ENCODE measurements at regions not wholly inside any gene's neighbourhood (a gene's known extent, or its start where the extent isn't known, plus 50 kb on each side); places are given as distances from the start of the nearest gene placed in this dataset.

DNA sequence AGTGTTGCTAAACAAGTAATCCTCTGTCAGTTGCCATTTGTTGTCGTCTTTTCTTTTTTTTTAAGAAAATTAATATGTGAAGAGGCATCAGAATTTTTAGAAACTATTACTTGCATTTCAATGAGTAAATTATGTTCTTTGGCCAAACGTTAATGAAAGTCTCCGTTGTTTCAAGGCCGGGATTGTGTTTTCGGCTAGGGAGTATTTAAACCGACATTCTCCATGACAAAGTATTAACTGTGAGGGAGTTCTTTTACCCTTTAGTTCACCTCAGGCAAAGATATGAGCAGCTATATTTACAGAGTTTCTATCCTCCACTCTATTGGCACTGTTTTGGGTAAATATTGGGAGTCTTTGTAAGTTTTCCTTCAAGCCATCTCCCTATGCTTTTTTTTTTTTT is 668.9 kb downstream of the METTL15 start:
- no peak for FAIRE-seq

DNA sequence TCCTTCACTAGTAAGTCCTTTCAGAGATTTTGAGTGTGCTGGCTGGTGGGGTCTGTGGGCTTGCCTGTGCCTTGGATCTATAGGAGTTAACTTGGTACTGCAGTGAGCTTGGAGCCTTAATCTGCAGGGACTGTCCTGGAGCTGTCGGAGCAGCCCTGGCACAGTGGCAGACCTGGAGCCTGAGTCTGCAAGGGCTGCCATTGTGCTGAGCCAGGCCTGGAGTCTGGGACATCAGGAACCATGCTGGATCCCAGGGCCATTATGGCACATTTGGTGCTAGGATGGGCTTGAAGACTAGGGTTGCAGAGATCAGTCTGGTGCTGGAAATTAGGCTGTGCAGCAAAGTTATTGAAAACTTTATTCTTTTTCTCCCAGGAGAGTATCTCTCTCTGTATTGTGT is 665.4 kb downstream of the METTL15 start:
- FAIRE-seq (no peak), DNase-seq (ENCODE audit: insufficient read length, low spot score) (no peak)
- TF ChIP-seq PAX5 (IDR thresholded peaks at IDR 0.05; ENCODE audit: insufficient read depth, low read length, severe bottlenecking) = no peak
- TF ChIP-seq SPI1 (IDR thresholded peaks at IDR 0.05; ENCODE audit: low read depth, low read length) = no peak
- TF ChIP-seq POLR2A (IDR thresholded peaks at IDR 0.05; ENCODE audit: low read depth, low read length) = no peak
- TF ChIP-seq POU2F2 (IDR thresholded peaks at IDR 0.05; ENCODE audit: low read depth, low read length) = no peak
- TF ChIP-seq POLR2AphosphoS5 (IDR thresholded peaks at IDR 0.05; ENCODE audit: low read depth, low read length) = no peak
- no peak for TF ChIP-seq TAF1 (IDR thresholded peaks at IDR 0.05; ENCODE audit: low read depth, low read length)

More for the DNA sequence above, 668.9 kb downstream of the METTL15 start:
- TF ChIP-seq TAF1 (IDR thresholded peaks at IDR 0.05; ENCODE audit: low read depth, low read length) (no peak), POU2F2 (IDR thresholded peaks at IDR 0.05; ENCODE audit: low read depth, low read length) (no peak), POLR2AphosphoS5 (IDR thresholded peaks at IDR 0.05; ENCODE audit: low read depth, low read length) (no peak), SPI1 (IDR thresholded peaks at IDR 0.05; ENCODE audit: low read depth, low read length) (no peak), PAX5 (IDR thresholded peaks at IDR 0.05; ENCODE audit: insufficient read depth, low read length, severe bottlenecking) (no peak), POLR2A (IDR thresholded peaks at IDR 0.05; ENCODE audit: low read depth, low read length) (no peak)
- DNase-seq (ENCODE audit: insufficient read length, low spot score) = no peak

DNA sequence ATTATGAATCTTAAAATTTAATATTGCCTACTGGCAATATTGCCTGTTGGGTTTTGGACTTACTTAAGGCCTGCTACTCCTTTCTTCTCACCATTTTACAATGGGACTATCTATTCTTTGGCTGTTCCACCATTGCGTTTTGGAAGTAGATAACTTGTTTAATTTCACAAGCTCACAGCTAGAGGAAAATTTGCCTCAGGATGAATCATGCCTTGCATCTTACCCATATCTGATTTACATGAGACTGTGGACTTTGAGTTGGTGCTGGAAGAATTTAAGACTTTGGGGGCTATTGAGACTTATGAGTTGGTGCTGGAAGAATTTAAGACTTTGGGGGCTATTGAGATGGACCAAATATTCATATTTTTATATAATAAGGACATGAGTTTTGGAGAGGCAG is 662.6 kb downstream of the METTL15 start:
- FAIRE-seq (no peak), DNase-seq (ENCODE audit: insufficient read length, low spot score) (no peak)

DNA sequence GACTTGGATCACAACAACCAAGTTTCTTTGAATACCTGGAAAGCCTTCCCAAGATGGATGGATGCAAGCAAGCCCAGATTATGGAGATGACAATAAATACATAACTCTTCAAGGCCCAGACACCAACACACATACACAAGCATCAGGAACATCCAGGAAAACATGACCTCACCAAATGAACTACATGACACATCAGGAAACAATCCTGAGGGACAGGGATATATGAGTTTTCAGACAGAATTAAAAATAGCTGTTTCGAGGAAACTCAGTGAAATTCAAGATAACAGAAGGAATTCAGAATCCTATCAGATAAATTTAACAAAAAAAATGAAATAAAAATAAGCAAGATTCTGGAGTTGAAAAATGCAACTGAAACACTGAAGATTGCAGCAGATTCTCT is 659.4 kb downstream of the METTL15 start:
- TF ChIP-seq PAX5 (IDR thresholded peaks at IDR 0.05; ENCODE audit: insufficient read depth, low read length, severe bottlenecking) (no peak), TAF1 (IDR thresholded peaks at IDR 0.05; ENCODE audit: low read depth, low read length) (no peak), SPI1 (IDR thresholded peaks at IDR 0.05; ENCODE audit: low read depth, low read length) (no peak), POLR2A (IDR thresholded peaks at IDR 0.05; ENCODE audit: low read depth, low read length) (no peak), POLR2AphosphoS5 (IDR thresholded peaks at IDR 0.05; ENCODE audit: low read depth, low read length) (no peak), POU2F2 (IDR thresholded peaks at IDR 0.05; ENCODE audit: low read depth, low read length) (no peak)
- DNase-seq (ENCODE audit: insufficient read length, low spot score) = no peak
- FAIRE-seq = no peak

More for the DNA sequence above, 662.6 kb downstream of the METTL15 start:
- TF ChIP-seq POU2F2 (IDR thresholded peaks at IDR 0.05; ENCODE audit: low read depth, low read length) = no peak
- TF ChIP-seq SPI1 (IDR thresholded peaks at IDR 0.05; ENCODE audit: low read depth, low read length) = no peak
- no peak for TF ChIP-seq TAF1 (IDR thresholded peaks at IDR 0.05; ENCODE audit: low read depth, low read length)
- no peak for TF ChIP-seq PAX5 (IDR thresholded peaks at IDR 0.05; ENCODE audit: insufficient read depth, low read length, severe bottlenecking)

DNA sequence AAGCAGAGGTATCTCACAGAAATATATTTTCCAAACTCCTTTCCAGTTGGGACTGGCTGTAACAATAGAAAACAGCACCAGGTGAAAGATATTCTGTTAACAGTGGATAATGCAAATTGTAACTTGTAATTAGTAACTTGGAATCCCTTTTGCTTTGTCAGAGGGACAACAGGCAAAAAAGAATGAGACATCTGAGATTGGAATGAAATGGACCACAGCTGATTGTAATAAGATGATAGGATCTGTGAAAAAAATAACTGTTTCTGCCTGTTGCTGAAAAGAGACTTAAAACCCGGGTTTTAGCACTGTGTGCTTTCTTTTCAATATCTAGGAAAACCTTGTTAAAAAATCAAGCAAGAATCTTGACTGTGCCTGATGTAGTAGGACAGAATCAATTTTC is 655.7 kb downstream of the METTL15 start:
- no peak for DNase-seq (ENCODE audit: insufficient read length, low spot score)
- TF ChIP-seq POLR2AphosphoS5 (IDR thresholded peaks at IDR 0.05; ENCODE audit: low read depth, low read length) (no peak), PAX5 (IDR thresholded peaks at IDR 0.05; ENCODE audit: insufficient read depth, low read length, severe bottlenecking) (no peak), POU2F2 (IDR thresholded peaks at IDR 0.05; ENCODE audit: low read depth, low read length) (no peak), POLR2A (IDR thresholded peaks at IDR 0.05; ENCODE audit: low read depth, low read length) (no peak), TAF1 (IDR thresholded peaks at IDR 0.05; ENCODE audit: low read depth, low read length) (no peak), SPI1 (IDR thresholded peaks at IDR 0.05; ENCODE audit: low read depth, low read length) (no peak)
- no peak for FAIRE-seq

DNA sequence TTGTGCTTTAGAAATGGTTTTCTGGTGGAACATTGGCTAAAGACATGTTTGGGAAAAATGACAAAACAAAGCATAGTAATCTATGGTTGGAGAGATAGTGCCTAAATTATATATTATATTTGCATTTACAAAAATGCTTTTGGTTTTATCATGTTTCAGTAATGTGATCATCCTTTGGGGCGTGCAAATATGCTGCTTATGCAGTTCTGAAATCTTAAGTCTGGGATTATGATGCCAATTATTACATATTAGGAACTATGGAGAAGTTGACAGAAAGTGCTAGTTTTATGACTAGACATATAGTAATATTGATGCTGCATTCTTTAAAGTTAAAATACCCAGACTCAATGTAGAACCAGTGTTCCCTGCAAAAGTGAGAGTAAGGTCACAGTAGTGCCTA is 655.0 kb downstream of the METTL15 start:
- FAIRE-seq (no peak), DNase-seq (ENCODE audit: insufficient read length, low spot score) (no peak)
- no peak for TF ChIP-seq POU2F2 (IDR thresholded peaks at IDR 0.05; ENCODE audit: low read depth, low read length)
- TF ChIP-seq PAX5 (IDR thresholded peaks at IDR 0.05; ENCODE audit: insufficient read depth, low read length, severe bottlenecking) = no peak
- no peak for TF ChIP-seq SPI1 (IDR thresholded peaks at IDR 0.05; ENCODE audit: low read depth, low read length)
- no peak for TF ChIP-seq POLR2A (IDR thresholded peaks at IDR 0.05; ENCODE audit: low read depth, low read length)
- TF ChIP-seq TAF1 (IDR thresholded peaks at IDR 0.05; ENCODE audit: low read depth, low read length) = no peak
- no peak for TF ChIP-seq POLR2AphosphoS5 (IDR thresholded peaks at IDR 0.05; ENCODE audit: low read depth, low read length)

DNA sequence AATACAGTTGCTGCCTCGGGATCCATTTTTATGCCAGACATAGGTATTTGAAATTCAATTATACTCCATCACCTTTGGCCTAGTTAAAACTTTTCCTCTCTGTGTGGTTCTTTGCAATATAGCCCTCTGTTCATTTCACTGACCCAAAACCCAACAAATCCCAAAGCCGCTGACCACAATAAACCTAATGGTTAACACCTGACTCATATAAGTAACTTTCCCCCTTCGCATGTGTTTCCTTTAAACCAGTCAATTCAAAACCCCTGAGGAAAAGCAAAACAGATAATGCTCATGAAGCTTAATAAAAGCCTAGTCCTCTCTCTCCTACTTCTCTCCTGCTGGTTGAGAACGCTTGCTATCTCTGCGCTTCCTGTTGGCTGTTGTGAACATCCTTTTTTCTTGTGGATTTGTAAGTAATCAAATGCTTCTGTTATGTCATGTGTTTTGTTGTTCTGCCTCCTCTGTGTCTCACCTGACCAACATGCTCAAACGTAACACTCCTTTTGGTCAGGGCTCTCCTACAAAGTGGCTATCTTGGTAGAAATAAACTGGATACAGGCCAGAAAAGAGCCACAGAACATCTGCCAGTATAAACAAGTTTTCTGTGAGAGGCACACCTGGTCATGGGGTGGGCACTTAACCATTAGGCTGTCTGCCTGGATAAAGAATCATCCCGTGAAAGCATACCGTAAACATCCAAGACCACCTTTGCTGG is 652.6 kb downstream of the METTL15 start:
- FAIRE-seq = no peak
- TF ChIP-seq POLR2A (IDR thresholded peaks at IDR 0.05; ENCODE audit: low read depth, low read length) = no peak
- TF ChIP-seq TAF1 (IDR thresholded peaks at IDR 0.05; ENCODE audit: low read depth, low read length) = no peak
- no peak for TF ChIP-seq SPI1 (IDR thresholded peaks at IDR 0.05; ENCODE audit: low read depth, low read length)
- TF ChIP-seq POU2F2 (IDR thresholded peaks at IDR 0.05; ENCODE audit: low read depth, low read length) = no peak
- TF ChIP-seq PAX5 (IDR thresholded peaks at IDR 0.05; ENCODE audit: insufficient read depth, low read length, severe bottlenecking) = no peak
- TF ChIP-seq POLR2AphosphoS5 (IDR thresholded peaks at IDR 0.05; ENCODE audit: low read depth, low read length) = no peak
- no peak for DNase-seq (ENCODE audit: insufficient read length, low spot score)

DNA sequence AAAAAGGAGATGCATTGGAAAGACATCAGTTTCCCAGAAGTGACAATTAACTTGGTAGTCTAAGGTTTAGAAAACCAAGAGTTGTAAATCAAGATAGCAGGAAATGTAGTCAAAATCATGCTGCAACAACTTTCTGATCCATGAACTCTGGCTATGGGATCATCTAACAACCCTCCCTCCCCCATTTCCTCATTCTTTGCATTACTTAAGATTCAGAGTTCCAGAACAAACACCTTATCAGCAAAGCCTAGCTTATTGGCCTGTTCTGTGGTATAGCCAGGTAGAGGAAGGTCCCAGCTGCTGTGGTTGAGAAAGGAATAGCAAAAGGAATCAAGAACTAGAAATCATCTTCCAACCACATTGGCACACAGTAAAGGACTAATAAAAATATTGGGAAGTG is 651.1 kb downstream of the METTL15 start:
- DNase-seq (ENCODE audit: insufficient read length, low spot score) = no peak
- TF ChIP-seq POLR2A (IDR thresholded peaks at IDR 0.05; ENCODE audit: low read depth, low read length) (no peak), PAX5 (IDR thresholded peaks at IDR 0.05; ENCODE audit: insufficient read depth, low read length, severe bottlenecking) (no peak), TAF1 (IDR thresholded peaks at IDR 0.05; ENCODE audit: low read depth, low read length) (no peak), SPI1 (IDR thresholded peaks at IDR 0.05; ENCODE audit: low read depth, low read length) (no peak)
- FAIRE-seq = no peak

DNA sequence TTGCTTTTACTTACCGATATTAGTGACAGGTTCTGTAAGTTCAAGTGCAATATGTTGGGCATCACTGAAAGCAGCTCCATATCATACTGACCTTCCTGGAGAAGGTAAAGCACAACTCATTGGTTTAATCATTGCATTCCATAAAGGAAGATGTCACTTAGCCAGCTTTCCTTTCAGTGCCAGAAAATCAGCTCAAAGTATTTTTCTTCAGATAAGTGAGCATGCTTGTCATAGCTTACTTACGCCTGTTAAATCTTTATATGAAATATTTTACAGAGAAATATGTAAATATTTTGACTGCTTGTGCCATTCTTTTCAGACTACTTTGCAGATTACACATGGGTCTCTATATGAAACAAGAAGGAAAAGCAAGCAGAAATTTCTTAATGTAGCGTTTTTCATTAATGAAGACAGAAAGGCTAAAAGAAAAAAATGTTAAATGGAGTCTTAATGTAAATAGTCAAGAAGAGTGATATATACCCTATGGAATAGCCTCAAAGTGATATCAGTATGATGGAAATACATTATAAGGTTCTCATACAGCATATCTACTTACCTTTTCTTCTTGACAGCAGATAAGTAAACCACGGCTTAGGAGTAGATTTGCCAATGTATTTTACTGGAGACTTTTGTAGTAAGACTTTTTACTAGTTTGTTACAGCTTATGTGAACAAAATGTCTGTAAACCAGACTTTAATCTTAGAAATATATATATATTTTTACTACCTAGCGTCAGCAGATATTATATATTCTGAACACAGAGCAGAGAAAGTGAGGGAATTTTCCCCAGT is 649.7 kb downstream of the METTL15 start:
- TF ChIP-seq POLR2AphosphoS5 (IDR thresholded peaks at IDR 0.05; ENCODE audit: low read depth, low read length) (no peak), POU2F2 (IDR thresholded peaks at IDR 0.05; ENCODE audit: low read depth, low read length) (no peak), TAF1 (IDR thresholded peaks at IDR 0.05; ENCODE audit: low read depth, low read length) (no peak), PAX5 (IDR thresholded peaks at IDR 0.05; ENCODE audit: insufficient read depth, low read length, severe bottlenecking) (no peak), SPI1 (IDR thresholded peaks at IDR 0.05; ENCODE audit: low read depth, low read length) (no peak), POLR2A (IDR thresholded peaks at IDR 0.05; ENCODE audit: low read depth, low read length) (no peak)
- no peak for FAIRE-seq

More for the DNA sequence above, 649.7 kb downstream of the METTL15 start:
- DNase-seq (ENCODE audit: insufficient read length, low spot score) = no peak
